ENCODE measurements at regions not wholly inside any gene's neighbourhood (a gene's known extent, or its start where the extent isn't known, plus 50 kb on each side); places are given as distances from the start of the nearest gene placed in this dataset.
A peak's percentile ranks its signal among the peaks of the same experiment; 100 is the strongest.

DNA sequence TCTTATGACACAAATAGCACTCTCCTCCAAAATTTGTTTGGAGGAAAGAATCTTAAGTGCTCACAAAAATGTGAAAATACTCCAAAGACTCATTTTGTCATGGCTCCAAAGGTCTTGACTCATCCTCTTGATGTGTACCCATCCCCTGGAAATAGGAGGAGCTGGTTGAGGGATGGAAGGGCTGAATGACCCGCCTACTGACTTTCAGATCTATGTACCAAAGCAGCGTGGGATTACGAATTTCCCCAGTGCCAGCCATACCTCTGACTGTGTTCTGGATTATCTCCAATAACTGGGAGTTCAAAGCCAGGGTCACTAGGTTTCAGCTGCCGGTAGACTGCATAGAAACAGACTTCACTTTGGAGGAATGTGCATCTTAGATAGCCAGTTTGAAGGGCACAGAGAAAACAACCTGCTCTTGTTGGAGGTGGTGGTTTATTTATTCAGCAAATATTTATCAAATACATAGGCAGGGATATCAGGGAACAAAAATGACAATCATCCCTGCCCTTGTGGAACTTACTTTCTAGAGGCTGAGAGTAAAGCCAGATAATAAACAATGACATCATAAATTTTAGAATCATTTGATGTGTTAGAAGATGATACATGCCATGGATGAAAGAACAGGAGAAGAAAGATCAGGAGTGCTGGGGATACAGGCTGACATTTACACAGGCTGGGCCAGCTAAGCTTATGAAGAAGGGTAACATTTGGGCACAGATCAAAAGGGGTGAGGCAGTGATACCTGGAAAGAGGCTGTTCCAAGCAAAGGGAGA is 246.6 kb downstream of the TBXT start:
- DNase-seq = no peak

- no peak for DNase-seq
These were observed 250.1 kb downstream of the TBXT start for GRCh38 chr6:165917576-165917975.

DNA sequence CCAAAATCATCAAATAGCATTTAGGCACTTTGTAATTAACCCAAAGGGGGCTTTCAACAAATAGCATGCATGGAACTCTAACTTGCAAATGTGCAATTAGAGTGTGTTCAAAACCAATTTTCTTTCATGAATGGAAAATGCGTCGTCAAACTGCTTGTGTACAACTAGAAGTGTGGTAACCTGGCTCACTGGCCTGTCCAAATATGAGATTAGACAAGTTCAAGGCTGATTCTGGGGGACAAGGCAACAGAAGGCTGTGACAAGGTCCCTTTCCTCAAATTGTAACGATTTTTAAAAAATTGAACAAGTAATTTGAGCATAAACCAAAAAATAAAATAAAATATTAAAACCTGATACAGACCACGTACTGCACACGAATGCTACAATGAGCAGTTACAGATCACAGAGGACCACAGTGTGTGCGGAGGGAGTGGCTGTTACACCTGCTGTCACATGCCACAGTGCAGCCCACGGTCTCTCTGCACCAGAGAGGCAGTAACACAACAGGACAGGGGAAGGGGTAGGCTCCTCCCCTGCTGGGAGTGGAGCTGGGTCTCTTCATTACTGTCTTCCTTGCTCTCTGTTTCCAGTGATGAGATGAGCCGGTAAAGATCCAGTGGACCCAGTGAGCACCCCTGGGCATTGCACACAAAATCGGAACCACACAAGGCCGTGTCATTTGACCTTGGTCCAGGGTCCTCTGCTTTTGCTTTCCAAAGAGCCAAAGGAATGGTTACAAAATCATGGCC is 252.2 kb upstream of the PDE10A start:
- no peak for DNase-seq

DNA sequence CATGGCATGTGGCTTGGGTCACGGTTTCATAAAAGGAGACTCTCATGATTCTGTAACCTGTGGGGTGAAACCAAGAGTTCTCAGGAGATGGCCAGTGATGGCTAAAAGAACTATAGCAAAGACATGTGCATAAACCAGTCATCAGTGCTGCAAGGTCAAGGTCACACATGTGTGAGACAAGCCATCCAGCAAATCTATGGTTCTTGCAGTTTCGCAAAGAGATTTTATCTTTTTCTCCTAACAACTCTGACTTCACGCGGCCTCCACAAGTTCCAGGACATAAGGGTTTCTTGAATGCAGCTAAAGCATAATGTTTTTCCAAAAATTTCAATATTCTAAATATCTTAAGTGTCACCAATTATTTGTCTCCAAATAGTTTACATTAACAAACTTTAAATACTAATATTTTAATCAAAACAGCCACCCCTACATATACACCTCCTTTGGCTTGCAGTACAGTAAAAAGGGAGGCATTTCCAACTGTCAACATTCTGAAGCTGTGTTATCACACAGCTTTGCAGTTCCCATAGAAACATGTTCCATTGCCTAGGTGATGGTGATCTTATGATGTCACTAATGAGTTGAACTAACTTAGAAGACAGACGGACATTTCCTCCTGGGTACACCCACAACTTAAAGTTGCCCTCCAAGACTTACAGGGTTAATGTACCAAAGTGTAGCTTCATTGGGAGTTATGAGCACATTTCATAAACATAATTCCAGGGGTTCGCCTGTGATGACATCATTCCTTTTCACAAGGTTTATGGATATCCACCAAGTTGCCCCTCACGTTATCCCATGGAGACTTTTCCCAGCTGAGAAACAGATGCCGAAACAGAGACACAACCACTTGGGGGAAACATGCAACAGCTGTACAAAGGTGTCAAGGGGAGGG is 250.9 kb upstream of the PDE10A start:
- no peak for DNase-seq

DNA sequence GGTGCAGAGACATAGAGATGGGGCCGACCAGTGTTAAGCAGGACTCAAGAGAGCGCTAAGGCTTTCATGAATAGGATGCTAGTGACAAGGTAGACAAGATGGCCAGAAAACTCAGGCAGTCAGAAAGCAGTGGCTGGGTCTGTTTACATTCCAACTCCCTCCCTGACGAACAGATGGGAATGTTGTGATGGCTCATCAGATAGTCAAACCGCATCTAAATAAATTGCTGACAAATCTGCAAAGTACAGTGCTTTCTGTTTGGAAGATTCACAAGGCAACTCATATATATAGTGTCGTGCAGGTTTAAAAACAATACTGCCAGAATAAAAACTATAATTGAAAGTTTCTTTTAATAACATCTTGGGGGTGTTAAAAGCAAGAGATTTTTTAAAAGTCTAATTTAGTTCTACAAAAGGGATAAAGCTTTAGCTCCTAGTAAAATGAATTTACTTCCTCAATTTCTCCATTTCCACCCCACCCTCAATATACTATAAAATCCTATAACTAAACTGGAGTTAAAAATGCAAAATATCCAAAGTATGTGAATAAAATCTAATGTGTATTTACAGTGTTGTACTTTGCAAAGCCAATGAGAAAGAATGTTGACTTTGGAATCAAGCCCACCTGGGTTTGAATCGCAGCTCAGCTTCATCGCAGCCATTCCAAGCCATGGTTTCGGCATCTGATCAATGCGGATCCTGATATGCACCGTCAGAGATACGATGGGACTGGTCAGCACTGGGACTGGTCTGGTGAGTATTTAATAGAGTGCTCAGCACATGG is 247.3 kb upstream of the PDE10A start:
- peak in 2 of 56 donors; percentile 7 to 22 for DNase-seq

GRCh38 chr6:165906736-165907135 is 243.7 kb upstream of the PDE10A start:
- no peak for DNase-seq

DNA sequence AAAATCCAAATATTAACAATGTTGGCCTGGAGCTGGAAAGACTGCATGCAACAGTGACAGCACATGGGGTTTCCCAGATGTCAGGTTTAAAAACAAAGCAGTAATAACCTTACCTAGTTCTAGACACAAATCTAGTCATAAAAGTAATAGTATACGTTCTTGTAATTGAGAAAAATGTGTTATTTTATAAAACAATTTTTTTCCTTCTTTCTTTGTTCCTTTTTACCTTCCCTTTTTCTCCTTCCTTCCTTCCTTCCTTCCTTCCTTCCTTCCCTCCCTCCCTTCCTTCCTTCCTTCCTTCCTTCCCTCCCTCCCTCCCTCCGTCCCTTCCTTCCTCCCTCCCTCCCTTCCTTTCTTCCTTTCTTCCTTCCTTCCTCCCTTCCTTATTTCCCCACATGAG is 242.7 kb upstream of the PDE10A start:
- no peak for DNase-seq

GRCh38 chr6:165900970-165901369 is 237.9 kb upstream of the PDE10A start:
- DNase-seq = no peak

DNA sequence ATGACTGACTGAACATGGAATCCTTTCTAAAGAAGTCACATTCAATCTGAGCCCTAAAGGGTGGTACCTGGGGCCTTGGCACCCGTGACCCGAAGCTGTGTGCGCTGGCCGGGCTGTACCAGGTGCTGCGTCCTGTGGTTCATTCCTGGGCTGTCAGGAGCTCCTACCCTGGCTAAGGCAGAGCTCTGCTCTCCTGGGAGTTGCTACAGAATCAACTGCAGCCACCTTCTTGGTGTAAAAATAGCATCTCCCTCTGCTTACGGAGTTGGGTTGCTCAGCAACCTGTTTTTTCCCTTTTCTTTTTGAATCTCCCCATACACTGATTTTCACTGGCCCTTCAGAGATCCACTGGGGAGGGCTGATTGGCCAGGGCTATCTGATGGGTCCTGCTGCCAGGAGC is 236.6 kb upstream of the PDE10A start:
- DNase-seq = peak in 11 of 56 donors; percentile 12 to 50 (median 31)

DNA sequence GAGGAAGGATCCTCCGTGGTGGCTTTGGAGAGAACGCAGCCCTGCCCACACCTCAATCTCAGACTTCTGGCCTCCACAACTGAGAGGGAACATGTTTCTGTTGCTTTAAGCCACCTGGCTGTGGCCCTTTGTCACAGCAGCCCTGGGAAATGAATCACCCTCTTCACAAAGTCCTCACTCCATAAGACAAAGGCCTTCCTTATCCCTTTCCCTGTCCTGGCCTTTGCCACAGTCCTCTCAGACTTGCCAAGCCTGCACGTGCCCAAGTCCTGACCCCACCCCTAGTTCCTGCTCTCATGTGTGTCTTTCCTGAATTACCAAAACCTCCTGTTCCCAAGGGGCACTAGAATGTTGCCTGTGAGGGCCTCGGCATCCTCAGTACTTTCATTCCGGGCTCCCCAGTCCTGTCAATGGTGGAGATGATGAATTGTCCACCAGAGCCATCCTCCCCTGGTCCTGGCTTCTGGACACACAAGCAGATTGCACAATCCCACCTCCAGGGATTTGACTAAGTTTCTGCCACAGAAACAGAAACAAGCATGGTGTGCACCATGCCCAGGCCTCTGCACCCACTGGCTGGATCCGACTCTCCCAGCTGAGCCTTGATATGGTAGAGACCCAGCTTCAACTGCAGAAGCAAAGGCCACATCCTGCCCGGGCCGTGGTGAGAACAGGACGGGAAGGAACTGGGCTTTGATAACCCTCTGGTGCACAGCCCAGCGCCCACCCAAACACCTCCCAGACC is 232.6 kb upstream of the PDE10A start:
- DNase-seq = no peak

- DNase-seq = no peak
These were observed 231.3 kb upstream of the PDE10A start for GRCh38 chr6:165894171-165894825.

GRCh38 chr6:165893431-165893830 is 230.4 kb upstream of the PDE10A start:
- DNase-seq = no peak

DNA sequence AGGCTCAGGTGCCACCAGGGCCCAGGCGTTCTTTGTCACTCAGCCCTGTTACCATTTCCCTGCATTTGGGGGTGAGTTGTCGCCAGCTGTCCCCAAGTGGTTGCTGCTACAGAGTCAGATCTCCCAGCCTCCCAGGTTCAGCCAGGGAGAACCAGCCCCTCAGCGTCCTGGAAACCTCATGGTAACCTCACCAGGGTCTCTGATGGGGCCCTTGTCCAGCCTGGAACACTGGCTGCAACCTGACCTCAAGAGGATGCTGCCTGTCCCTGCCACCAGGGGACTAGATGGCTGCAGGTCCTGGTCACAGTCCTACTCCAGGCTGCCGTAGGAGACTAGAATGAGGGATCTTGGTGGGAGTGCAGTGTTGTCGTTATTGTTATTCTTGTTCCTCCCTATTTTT is 228.3 kb upstream of the PDE10A start:
- DNase-seq = no peak

- DNase-seq = no peak
These were observed 227.3 kb upstream of the PDE10A start for GRCh38 chr6:165890404-165890735.

GRCh38 chr6:165889636-165890403 is 226.8 kb upstream of the PDE10A start:
- DNase-seq = peak in 4 of 56 donors; percentile 3 to 20 (median 9)

DNA sequence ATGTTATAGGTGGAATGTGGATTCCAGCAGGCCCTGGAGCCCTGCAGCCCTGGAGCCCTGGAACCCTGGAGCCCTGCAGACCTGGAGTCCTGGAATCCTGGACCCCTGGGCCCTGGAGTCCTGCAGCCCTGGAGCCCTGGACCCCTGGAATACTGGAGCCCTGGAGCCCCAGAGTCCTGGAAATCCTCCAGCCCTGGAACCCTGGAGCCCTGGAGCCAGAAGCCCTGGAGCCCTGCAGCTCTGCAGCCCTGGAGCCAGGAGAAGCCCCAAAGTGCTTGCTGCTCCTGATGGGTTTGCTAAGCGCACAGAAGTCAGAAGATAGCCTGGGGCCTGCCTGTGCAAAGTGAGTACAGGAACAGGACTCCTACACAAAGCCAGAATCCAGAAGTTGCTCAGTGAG is 223.1 kb upstream of the PDE10A start:
- DNase-seq = no peak

DNA sequence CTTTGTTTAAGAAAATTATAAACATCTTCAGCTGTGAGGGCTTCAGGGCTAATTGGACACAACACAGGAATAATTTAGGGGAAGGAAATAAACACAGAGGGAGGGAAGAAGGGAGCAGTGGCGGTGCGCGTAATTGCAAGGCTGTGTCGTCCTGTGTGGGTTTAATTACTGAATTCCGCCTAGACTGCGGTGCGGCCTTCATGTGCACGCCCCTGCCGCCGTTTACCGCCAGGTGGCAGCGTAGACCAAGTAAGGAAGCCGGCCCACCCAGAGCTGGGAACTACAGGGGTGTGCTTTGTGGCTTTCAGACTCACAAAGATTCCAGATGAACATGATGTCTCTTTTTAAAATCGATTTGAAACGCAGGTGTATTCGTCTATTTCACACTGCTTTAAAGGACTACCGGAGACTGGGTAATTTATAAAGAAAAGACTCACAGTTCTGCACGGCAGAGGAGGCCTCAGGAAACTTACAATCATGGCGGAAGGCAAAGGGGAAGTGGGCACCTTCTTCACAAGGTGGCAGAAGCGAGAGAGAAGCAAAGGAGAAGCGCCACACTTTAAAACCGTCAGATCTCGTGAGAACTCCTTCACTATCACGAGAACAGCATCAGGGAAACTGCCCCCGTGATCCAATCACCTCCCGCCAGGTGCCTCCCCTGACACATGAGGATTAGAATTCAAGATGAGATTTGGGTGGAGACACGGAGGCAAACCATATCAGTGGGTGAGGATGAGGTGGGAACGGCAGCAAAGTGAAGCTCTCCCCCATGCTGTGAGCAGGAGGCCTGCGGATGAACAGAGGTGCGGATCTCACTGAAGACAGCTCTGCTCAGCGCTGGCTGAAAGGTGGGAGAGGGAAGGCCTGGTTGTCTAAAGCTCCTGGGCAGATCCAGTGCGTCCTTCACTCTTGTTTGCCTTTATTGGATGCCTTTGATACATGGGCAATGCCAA is 222.0 kb upstream of the PDE10A start:
- peak in 52 of 56 donors; percentile 6 to 85 (median 46) for DNase-seq

All from amygdala (tissue), 56 donors.